ENCODE measurements at regions not wholly inside any gene's neighbourhood (a gene's known extent, or its start where the extent isn't known, plus 50 kb on each side); places are given as distances from the start of the nearest gene placed in this dataset.

- TF ChIP-seq EP300 (IDR thresholded peaks at IDR 0.05) (no peak), POLR2A (IDR thresholded peaks at IDR 0.05) (no peak), CTCF (IDR thresholded peaks at IDR 0.05) (no peak), POLR2AphosphoS5 (IDR thresholded peaks at IDR 0.05) (no peak)
- 58 to 76% (median 71%) methylated on average over 1 of the region's 1 CpG for WGBS, 5 donors
- intact Hi-C loops (cut with DNase I; ENCODE audit: low total_unique reads) = no loop called here
Observed at GRCh38 chr7:10038351-10038750, 935.3 kb upstream of the PHF14 start.

GRCh38 chr7:10040674-10041073, 933.0 kb upstream of the PHF14 start:
- TF ChIP-seq POLR2AphosphoS5 (IDR thresholded peaks at IDR 0.05) (no peak), POLR2A (IDR thresholded peaks at IDR 0.05) (no peak), CTCF (IDR thresholded peaks at IDR 0.05) (no peak), EP300 (IDR thresholded peaks at IDR 0.05) (no peak)
- Histone ChIP-seq H3K27ac (no peak overlapping the region), H3K9me3 (no peaks in the 10 kb centered on the region), H3K4me1 (no peaks in the 10 kb centered on the region), H3K4me3 (no peak overlapping the region), H3K36me3 (no peaks in the 10 kb centered on the region), H3K27me3 (no peaks in the 10 kb centered on the region)
- no peak for DNase-seq
- WGBS, 5 donors = 79 to 89% (median 83%) methylated on average over 3 of the region's 3 CpGs
- intact Hi-C loops (cut with DNase I; ENCODE audit: low total_unique reads) = no loop called here

More at GRCh38 chr7:10038351-10038750, 935.3 kb upstream of the PHF14 start:
- Histone ChIP-seq H3K27me3 (no peaks in the 10 kb centered on the region), H3K4me1 (no peaks in the 10 kb centered on the region), H3K27ac (no peak overlapping the region), H3K4me3 (no peak overlapping the region), H3K9me3 (no peaks in the 10 kb centered on the region), H3K36me3 (no peaks in the 10 kb centered on the region)
- DNase-seq = no peak

GRCh38 chr7:10070899-10071298, 902.8 kb upstream of the PHF14 start:
- Histone ChIP-seq H3K9me3 (no peaks in the 10 kb centered on the region), H3K27me3 (no peaks in the 10 kb centered on the region), H3K4me3 (no peak overlapping the region), H3K4me1 (no peaks in the 10 kb centered on the region), H3K36me3 (no peaks in the 10 kb centered on the region), H3K27ac (no peak overlapping the region)
- intact Hi-C loops (cut with DNase I; ENCODE audit: low total_unique reads) = no loop called here
- TF ChIP-seq POLR2A (IDR thresholded peaks at IDR 0.05) = no peak
- TF ChIP-seq POLR2AphosphoS5 (IDR thresholded peaks at IDR 0.05) = no peak
- TF ChIP-seq CTCF (IDR thresholded peaks at IDR 0.05) = no peak
- DNase-seq = no peak

GRCh38 chr7:10075866-10076265, 897.8 kb upstream of the PHF14 start:
- intact Hi-C loops (cut with DNase I; ENCODE audit: low total_unique reads) = no loop called here
- WGBS, 5 donors = 83 to 88% (median 86%) methylated on average over 3 of the region's 3 CpGs
- H3K27me3 ChIP-seq = no peaks in the 10 kb centered on the region

More at GRCh38 chr7:10075866-10076265, 897.8 kb upstream of the PHF14 start:
- no peak overlapping the region for H3K4me3 ChIP-seq
- no peaks in the 10 kb centered on the region for H3K4me1 ChIP-seq
- no peaks in the 10 kb centered on the region for H3K36me3 ChIP-seq
- no peak for TF ChIP-seq POLR2A (IDR thresholded peaks at IDR 0.05)
- no peak for TF ChIP-seq CTCF (IDR thresholded peaks at IDR 0.05)
- TF ChIP-seq POLR2AphosphoS5 (IDR thresholded peaks at IDR 0.05) = no peak
- no peak for TF ChIP-seq EP300 (IDR thresholded peaks at IDR 0.05)
- DNase-seq = no peak
- H3K27ac ChIP-seq = no peak overlapping the region
- H3K9me3 ChIP-seq = no peaks in the 10 kb centered on the region
